Vagina (tissue), 2 donors: ENCODE measurements at regions not wholly inside any gene's neighbourhood (a gene's known extent, or its start where the extent isn't known, plus 50 kb on each side); places are given as distances from the start of the nearest gene placed in this dataset.
"Not testable (repeated sequence)": the region's sequence is repeated elsewhere in the genome, so short reads cannot be mapped to it uniquely, and the experiment has no call there.

Source experiments
- DNase-seq, 2 donors: peaks; one replicate each; pipeline ENCODE4 v3.0.0-alpha.2; 2017; ENCODE audit errors: extremely low spot score in 2 of 2
- H3K27ac ChIP-seq: fragments of 200-600 bp; sonication (generic); one replicate; pipeline ENCODE4 v1.5.1; 2019
- H3K27me3 ChIP-seq: fragments of 200-600 bp; sonication (generic); one replicate; pipeline ENCODE4 v1.5.1; 2019
- H3K36me3 ChIP-seq, 2 donors: fragments of 200-600 bp; sonication (generic); one replicate each; pipeline ENCODE4 v1.5.1; 2017 to 2019
- H3K4me1 ChIP-seq: fragments of 200-600 bp; sonication (generic); one replicate; pipeline ENCODE4 v1.5.1; 2019
- H3K4me3 ChIP-seq, 2 donors: fragments of 200-600 bp; sonication (generic); 1 replicate in 1 of 2; 2 replicates in 1 of 2; pipeline ENCODE4 v1.5.1; 2016 to 2019
- H3K9me3 ChIP-seq: fragments of 200-600 bp; sonication (generic); one replicate; pipeline ENCODE4 v1.5.1; 2019
- POLR2A ChIP-seq, 2 donors: fragments of 450-650 bp; IDR thresholded peaks; one replicate each; pipeline ENCODE4 v1.6.1; 2017; ENCODE audit warnings: antibody characterized with exemption in 2 of 2, mild to moderate bottlenecking in 2 of 2, moderate library complexity in 2 of 2
- POLR2AphosphoS5 ChIP-seq, 2 donors: sonication (generic); formaldehyde crosslinking; IDR thresholded peaks; one replicate each; pipeline ENCODE4 v1.9.0; 2017; ENCODE audit warnings: antibody characterized with exemption in 2 of 2, mild to moderate bottlenecking in 2 of 2, low read depth in 1 of 2; ENCODE audit not compliant: insufficient read depth in 1 of 2
- intact Hi-C: fragments of 100-400 bp; cut with DNase I; formaldehyde crosslinking; loops from one replicate; pipeline ENCODE4 v1.15.1; 2023
- TF ChIP-seq, protein P1 (sequence below), 3 experiments: fragments of 450-650 bp in 2 of 3; fragments of 200-600 bp in 1 of 3; sonication (generic) in 1 of 3; IDR thresholded peaks; one replicate each; pipeline ENCODE4 v1.5.1; 2017 to 2019; ENCODE audit warnings: antibody characterized with exemption in 3 of 3, mild to moderate bottlenecking in 2 of 3, moderate library complexity in 2 of 3

DNA sequence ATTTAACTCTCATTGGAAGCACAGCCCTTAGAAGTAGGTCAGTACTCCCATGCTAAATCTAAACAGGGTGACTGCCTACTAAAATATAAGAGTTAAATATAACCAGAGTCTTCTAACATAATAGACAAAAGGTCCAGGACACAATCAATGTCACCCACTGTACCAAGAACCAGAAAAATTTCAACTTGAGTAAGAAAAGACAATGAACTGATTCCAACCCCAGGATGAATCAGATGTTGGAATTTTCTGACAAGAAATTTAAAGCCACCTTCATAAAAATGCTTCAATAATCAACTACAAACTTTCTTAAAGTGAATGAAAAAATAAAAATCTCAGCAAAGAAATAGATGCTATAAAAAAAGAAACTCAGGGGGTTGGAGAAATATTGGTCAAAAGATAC lies 71.3 kb upstream of the NPAS2 start:
- H3K27me3 ChIP-seq = no peaks in the 10 kb centered on the region
- no peaks in the 10 kb centered on the region for H3K9me3 ChIP-seq
- no peak overlapping the region for H3K27ac ChIP-seq
- peaks cover 14% of the 10 kb centered on the region for H3K4me1 ChIP-seq
- H3K36me3 ChIP-seq = no peaks in the 10 kb centered on the region
- TF ChIP-seq, protein P1, sequence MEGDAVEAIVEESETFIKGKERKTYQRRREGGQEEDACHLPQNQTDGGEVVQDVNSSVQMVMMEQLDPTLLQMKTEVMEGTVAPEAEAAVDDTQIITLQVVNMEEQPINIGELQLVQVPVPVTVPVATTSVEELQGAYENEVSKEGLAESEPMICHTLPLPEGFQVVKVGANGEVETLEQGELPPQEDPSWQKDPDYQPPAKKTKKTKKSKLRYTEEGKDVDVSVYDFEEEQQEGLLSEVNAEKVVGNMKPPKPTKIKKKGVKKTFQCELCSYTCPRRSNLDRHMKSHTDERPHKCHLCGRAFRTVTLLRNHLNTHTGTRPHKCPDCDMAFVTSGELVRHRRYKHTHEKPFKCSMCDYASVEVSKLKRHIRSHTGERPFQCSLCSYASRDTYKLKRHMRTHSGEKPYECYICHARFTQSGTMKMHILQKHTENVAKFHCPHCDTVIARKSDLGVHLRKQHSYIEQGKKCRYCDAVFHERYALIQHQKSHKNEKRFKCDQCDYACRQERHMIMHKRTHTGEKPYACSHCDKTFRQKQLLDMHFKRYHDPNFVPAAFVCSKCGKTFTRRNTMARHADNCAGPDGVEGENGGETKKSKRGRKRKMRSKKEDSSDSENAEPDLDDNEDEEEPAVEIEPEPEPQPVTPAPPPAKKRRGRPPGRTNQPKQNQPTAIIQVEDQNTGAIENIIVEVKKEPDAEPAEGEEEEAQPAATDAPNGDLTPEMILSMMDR (IDR thresholded peaks at IDR 0.05) = no peak
- TF ChIP-seq POLR2A (IDR thresholded peaks at IDR 0.05) = no peak
- TF ChIP-seq POLR2AphosphoS5 (IDR thresholded peaks at IDR 0.05; ENCODE audit: insufficient read depth in 1 of 2, low read depth in 1 of 2) = no peak
- no peak for DNase-seq
- intact Hi-C loops = no loop called here
- no peak overlapping the region for H3K4me3 ChIP-seq

DNA sequence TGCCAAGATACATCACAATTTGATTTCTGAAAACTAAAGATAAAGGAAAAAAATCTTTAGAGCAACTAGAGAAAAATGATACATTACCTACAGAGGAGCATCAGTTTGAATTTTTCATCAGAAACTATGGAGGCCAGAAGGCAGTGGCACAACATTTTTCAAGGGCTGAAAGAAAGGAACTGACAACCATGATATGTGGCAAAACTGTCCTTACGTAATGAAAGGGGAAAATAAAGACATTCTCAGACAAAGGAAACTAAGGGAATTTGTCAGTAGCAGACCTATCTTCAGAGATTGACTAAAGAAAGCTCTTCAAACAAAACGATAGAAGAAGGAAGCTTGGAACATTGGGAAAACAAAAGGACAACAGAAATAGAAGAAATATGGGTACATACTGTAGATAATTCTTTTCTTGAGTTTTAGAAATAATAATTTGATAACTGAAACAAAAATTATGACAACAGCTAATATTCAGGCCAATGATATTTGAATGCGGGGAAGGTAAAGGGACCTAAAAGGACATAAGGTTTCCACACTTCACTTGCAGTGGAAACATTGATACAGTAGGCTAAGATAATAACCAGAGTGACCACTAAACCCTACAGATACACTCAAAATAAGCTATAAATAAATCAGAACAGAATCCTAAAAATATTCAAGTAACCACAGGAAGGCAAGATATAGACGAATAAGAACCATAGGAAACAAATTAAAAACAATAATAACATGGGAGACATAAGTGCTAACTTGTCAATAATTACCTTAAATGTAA lies 70.0 kb upstream of the NPAS2 start:
- H3K36me3 ChIP-seq = no peaks in the 10 kb centered on the region
- no peak overlapping the region for H3K4me3 ChIP-seq
- peaks cover 14% of the 10 kb centered on the region for H3K4me1 ChIP-seq
- H3K9me3 ChIP-seq = no peaks in the 10 kb centered on the region
- TF ChIP-seq POLR2AphosphoS5 (IDR thresholded peaks at IDR 0.05; ENCODE audit: insufficient read depth in 1 of 2, low read depth in 1 of 2) = no peak
- no peak for TF ChIP-seq POLR2A (IDR thresholded peaks at IDR 0.05)
- TF ChIP-seq, protein P1 (IDR thresholded peaks at IDR 0.05) = no peak
- intact Hi-C loops = no loop called here
- no peak for DNase-seq
- H3K27ac ChIP-seq = no peak overlapping the region
- H3K27me3 ChIP-seq = no peaks in the 10 kb centered on the region

DNA sequence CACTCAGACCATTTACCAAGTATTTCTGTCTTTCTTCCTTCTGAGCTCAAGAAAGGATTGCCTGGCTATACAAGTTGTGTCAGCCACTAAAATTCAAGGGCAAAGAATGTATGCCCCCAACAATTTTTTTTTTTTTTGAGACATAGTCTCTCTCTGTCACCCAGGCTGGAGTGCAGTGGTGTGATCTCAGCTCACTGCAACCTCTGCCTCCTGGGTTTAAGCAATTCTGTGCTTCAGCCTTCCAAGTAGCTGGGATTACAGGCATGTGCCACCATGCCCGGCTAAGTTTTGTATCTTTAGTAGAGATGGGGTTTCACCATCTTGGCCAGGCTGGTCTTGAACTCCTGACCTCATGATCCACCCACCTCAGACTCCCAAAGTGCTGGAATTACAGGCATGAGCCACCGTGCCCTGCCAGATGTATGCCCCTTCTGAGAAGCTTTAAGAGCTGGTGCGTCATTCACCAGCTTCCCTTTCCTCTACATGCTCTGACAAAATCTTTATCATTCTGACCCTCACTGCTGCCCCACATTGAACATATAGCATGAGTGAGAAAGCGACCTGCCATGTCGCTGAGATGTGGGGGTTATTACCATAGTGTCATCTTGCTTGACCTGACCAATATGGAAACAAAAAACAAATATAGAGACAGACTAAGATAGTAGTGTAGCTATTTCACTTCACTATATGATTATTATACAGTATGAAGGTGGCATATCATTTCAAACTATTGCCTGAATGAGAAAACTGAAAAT lies 67.9 kb upstream of the NPAS2 start:
- intact Hi-C loops = not testable (repeated sequence)

GRCh38 chr2:100752628-100753333 lies 67.2 kb upstream of the NPAS2 start:
- DNase-seq = no peak
- no peaks in the 10 kb centered on the region for H3K36me3 ChIP-seq
- H3K27me3 ChIP-seq = no peaks in the 10 kb centered on the region
- H3K27ac ChIP-seq = peak overlapping the region; percentile 14
- TF ChIP-seq, protein P1 (IDR thresholded peaks at IDR 0.05) = no peak
- TF ChIP-seq POLR2AphosphoS5 (IDR thresholded peaks at IDR 0.05; ENCODE audit: insufficient read depth in 1 of 2, low read depth in 1 of 2) = peak in 1 of 2 donors; percentile 96
- peaks cover 22% of the 10 kb centered on the region for H3K4me1 ChIP-seq
- H3K9me3 ChIP-seq = no peaks in the 10 kb centered on the region
- intact Hi-C loops = no loop called here
- H3K4me3 ChIP-seq = no peak overlapping the region

More for the DNA sequence above, 67.9 kb upstream of the NPAS2 start:
- not testable (repeated sequence) for H3K36me3 ChIP-seq, H3K4me3 ChIP-seq, H3K9me3 ChIP-seq, H3K27me3 ChIP-seq
- peak in 1 of 2 donors; percentile 87 for DNase-seq
- Histone ChIP-seq H3K4me1 (peaks cover 15% of the 10 kb centered on the region), H3K27ac (peak overlapping the region; percentile 9)

DNA sequence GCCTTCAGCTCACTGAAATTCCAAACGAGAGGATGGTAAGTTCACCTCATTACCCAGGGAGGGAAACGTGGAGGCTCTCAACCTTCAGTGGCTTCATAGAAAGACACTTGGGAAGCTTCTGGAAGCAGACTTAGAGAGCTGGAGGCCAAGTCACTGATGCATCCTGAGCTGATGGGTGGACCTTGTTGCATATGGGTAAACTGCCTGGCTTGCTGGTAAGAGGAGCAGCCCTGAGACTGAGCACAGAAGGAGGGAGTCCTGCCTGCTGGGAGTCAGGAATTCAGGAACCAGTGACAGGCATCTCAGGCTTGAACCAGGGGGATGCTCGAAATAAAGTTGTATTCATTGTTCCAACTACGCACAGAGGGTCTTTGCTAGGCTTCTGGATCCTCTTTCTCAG lies 66.5 kb upstream of the NPAS2 start:
- intact Hi-C loops = no loop called here
- no peak overlapping the region for H3K4me3 ChIP-seq
- TF ChIP-seq POLR2A (IDR thresholded peaks at IDR 0.05) (no peak), POLR2AphosphoS5 (IDR thresholded peaks at IDR 0.05; ENCODE audit: insufficient read depth in 1 of 2, low read depth in 1 of 2) (no peak)
- TF ChIP-seq, protein P1 (IDR thresholded peaks at IDR 0.05) = no peak
- peak in 1 of 2 donors; percentile 78 for DNase-seq
- no peak overlapping the region for H3K27ac ChIP-seq
- H3K9me3 ChIP-seq = no peaks in the 10 kb centered on the region
- H3K4me1 ChIP-seq = peaks cover 25% of the 10 kb centered on the region
- H3K27me3 ChIP-seq = no peaks in the 10 kb centered on the region
- no peaks in the 10 kb centered on the region for H3K36me3 ChIP-seq
